ENCODE measurements at regions not wholly inside any gene's neighbourhood (a gene's known extent, or its start where the extent isn't known, plus 50 kb on each side); places are given as distances from the start of the nearest gene placed in this dataset.

- Mint-ChIP-seq H3K9me3 (no peaks in the 10 kb centered on the region), H3K4me3 (no peak overlapping the region), H3K4me1 (no peaks in the 10 kb centered on the region), H3K27me3 (peaks cover 19% of the 10 kb centered on the region), H3K27ac (no peak overlapping the region), H3K36me3 (ENCODE audit: low read depth) (no peaks in the 10 kb centered on the region)
- no peak for ATAC-seq (replicated peaks)
These were observed 154.9 kb upstream of the VLDLR start for GRCh38 chr9:2466703-2467102.

GRCh38 chr9:2469681-2470221 lies 151.8 kb upstream of the VLDLR start:
- H3K4me1 Mint-ChIP-seq = no peaks in the 10 kb centered on the region
- no peaks in the 10 kb centered on the region for H3K9me3 Mint-ChIP-seq
- peak; percentile 25 for ATAC-seq (replicated peaks)
- no peak overlapping the region for H3K27ac Mint-ChIP-seq
- no peaks in the 10 kb centered on the region for H3K36me3 Mint-ChIP-seq (ENCODE audit: low read depth)
- peaks cover 17% of the 10 kb centered on the region for H3K27me3 Mint-ChIP-seq
- no peak overlapping the region for H3K4me3 Mint-ChIP-seq

GRCh38 chr9:2473681-2474080 lies 147.9 kb upstream of the VLDLR start:
- no peaks in the 10 kb centered on the region for H3K9me3 Mint-ChIP-seq
- no peak overlapping the region for H3K4me3 Mint-ChIP-seq
- H3K4me1 Mint-ChIP-seq = no peaks in the 10 kb centered on the region
- H3K36me3 Mint-ChIP-seq (ENCODE audit: low read depth) = no peaks in the 10 kb centered on the region
- H3K27ac Mint-ChIP-seq = no peak overlapping the region
- H3K27me3 Mint-ChIP-seq = peaks cover 8% of the 10 kb centered on the region
- no peak for ATAC-seq (replicated peaks)

GRCh38 chr9:2477755-2478154 lies 143.8 kb upstream of the VLDLR start:
- Mint-ChIP-seq H3K4me3 (no peak overlapping the region), H3K27ac (no peak overlapping the region), H3K4me1 (no peaks in the 10 kb centered on the region), H3K27me3 (peaks cover 7% of the 10 kb centered on the region), H3K36me3 (ENCODE audit: low read depth) (no peaks in the 10 kb centered on the region), H3K9me3 (no peaks in the 10 kb centered on the region)
- no peak for ATAC-seq (replicated peaks)

- no peaks in the 10 kb centered on the region for H3K9me3 Mint-ChIP-seq
- H3K4me3 Mint-ChIP-seq = no peak overlapping the region
- H3K4me1 Mint-ChIP-seq = no peaks in the 10 kb centered on the region
- peaks cover 12% of the 10 kb centered on the region for H3K27me3 Mint-ChIP-seq
- no peak for ATAC-seq (replicated peaks)
- no peak overlapping the region for H3K27ac Mint-ChIP-seq
- no peaks in the 10 kb centered on the region for H3K36me3 Mint-ChIP-seq (ENCODE audit: low read depth)
These were observed 143.2 kb upstream of the VLDLR start for GRCh38 chr9:2478421-2478820.

- Mint-ChIP-seq H3K4me1 (no peaks in the 10 kb centered on the region), H3K9me3 (no peaks in the 10 kb centered on the region), H3K4me3 (no peak overlapping the region), H3K36me3 (ENCODE audit: low read depth) (no peaks in the 10 kb centered on the region), H3K27me3 (peaks cover 13% of the 10 kb centered on the region), H3K27ac (no peak overlapping the region)
- no peak for ATAC-seq (replicated peaks)
These were observed 142.5 kb upstream of the VLDLR start for GRCh38 chr9:2479056-2479565.

GRCh38 chr9:2480255-2480837 lies 141.2 kb upstream of the VLDLR start:
- no peak overlapping the region for H3K27ac Mint-ChIP-seq
- no peak overlapping the region for H3K4me3 Mint-ChIP-seq
- H3K27me3 Mint-ChIP-seq = peaks cover 15% of the 10 kb centered on the region
- H3K9me3 Mint-ChIP-seq = no peaks in the 10 kb centered on the region
- no peaks in the 10 kb centered on the region for H3K36me3 Mint-ChIP-seq (ENCODE audit: low read depth)
- no peaks in the 10 kb centered on the region for H3K4me1 Mint-ChIP-seq
- ATAC-seq (replicated peaks) = no peak

GRCh38 chr9:2481216-2481615 lies 140.4 kb upstream of the VLDLR start:
- ATAC-seq (replicated peaks) = no peak
- H3K27ac Mint-ChIP-seq = no peak overlapping the region

GRCh38 chr9:2486988-2487387 lies 134.6 kb upstream of the VLDLR start:
- no peak overlapping the region for H3K27ac Mint-ChIP-seq
- H3K4me1 Mint-ChIP-seq = no peaks in the 10 kb centered on the region

More at GRCh38 chr9:2481216-2481615, 140.4 kb upstream of the VLDLR start:
- Mint-ChIP-seq H3K4me3 (no peak overlapping the region), H3K9me3 (no peaks in the 10 kb centered on the region), H3K36me3 (ENCODE audit: low read depth) (no peaks in the 10 kb centered on the region), H3K4me1 (no peaks in the 10 kb centered on the region), H3K27me3 (peaks cover 13% of the 10 kb centered on the region)

GRCh38 chr9:2489838-2490314 lies 131.7 kb upstream of the VLDLR start:
- no peaks in the 10 kb centered on the region for H3K27me3 Mint-ChIP-seq
- ATAC-seq (replicated peaks) = no peak
- H3K9me3 Mint-ChIP-seq = no peaks in the 10 kb centered on the region
- H3K27ac Mint-ChIP-seq = no peak overlapping the region
- no peaks in the 10 kb centered on the region for H3K4me1 Mint-ChIP-seq
- no peaks in the 10 kb centered on the region for H3K36me3 Mint-ChIP-seq (ENCODE audit: low read depth)
- H3K4me3 Mint-ChIP-seq = no peak overlapping the region

More at GRCh38 chr9:2486988-2487387, 134.6 kb upstream of the VLDLR start:
- Mint-ChIP-seq H3K36me3 (ENCODE audit: low read depth) (no peaks in the 10 kb centered on the region), H3K9me3 (no peaks in the 10 kb centered on the region), H3K27me3 (peaks cover 13% of the 10 kb centered on the region), H3K4me3 (no peak overlapping the region)
- ATAC-seq (replicated peaks) = no peak

- H3K27ac Mint-ChIP-seq = no peak overlapping the region
- H3K27me3 Mint-ChIP-seq = no peaks in the 10 kb centered on the region
- no peaks in the 10 kb centered on the region for H3K4me1 Mint-ChIP-seq
- no peaks in the 10 kb centered on the region for H3K9me3 Mint-ChIP-seq
- ATAC-seq (replicated peaks) = no peak
- H3K36me3 Mint-ChIP-seq (ENCODE audit: low read depth) = no peaks in the 10 kb centered on the region
- no peak overlapping the region for H3K4me3 Mint-ChIP-seq
These were observed 129.4 kb upstream of the VLDLR start for GRCh38 chr9:2492161-2492560.

GRCh38 chr9:2493109-2493508 lies 128.5 kb upstream of the VLDLR start:
- Mint-ChIP-seq H3K4me3 (no peak overlapping the region), H3K9me3 (no peaks in the 10 kb centered on the region), H3K27ac (no peak overlapping the region), H3K27me3 (no peaks in the 10 kb centered on the region), H3K4me1 (no peaks in the 10 kb centered on the region), H3K36me3 (ENCODE audit: low read depth) (no peaks in the 10 kb centered on the region)
- ATAC-seq (replicated peaks) = no peak

- no peaks in the 10 kb centered on the region for H3K27me3 Mint-ChIP-seq
- H3K4me1 Mint-ChIP-seq = no peaks in the 10 kb centered on the region
- no peak for ATAC-seq (replicated peaks)
- H3K9me3 Mint-ChIP-seq = no peaks in the 10 kb centered on the region
- no peak overlapping the region for H3K27ac Mint-ChIP-seq
- H3K36me3 Mint-ChIP-seq (ENCODE audit: low read depth) = no peaks in the 10 kb centered on the region
- no peak overlapping the region for H3K4me3 Mint-ChIP-seq
These were observed 128.1 kb upstream of the VLDLR start for GRCh38 chr9:2493529-2493928.

GRCh38 chr9:2494562-2494961 lies 127.0 kb upstream of the VLDLR start:
- ATAC-seq (replicated peaks) = no peak
- Mint-ChIP-seq H3K4me1 (no peaks in the 10 kb centered on the region), H3K27ac (no peak overlapping the region), H3K4me3 (no peak overlapping the region), H3K27me3 (no peaks in the 10 kb centered on the region), H3K36me3 (ENCODE audit: low read depth) (no peaks in the 10 kb centered on the region), H3K9me3 (no peaks in the 10 kb centered on the region)

GRCh38 chr9:2495221-2496005 lies 126.2 kb upstream of the VLDLR start:
- Mint-ChIP-seq H3K27ac (no peak overlapping the region), H3K27me3 (no peaks in the 10 kb centered on the region), H3K4me3 (no peak overlapping the region), H3K9me3 (no peaks in the 10 kb centered on the region), H3K36me3 (ENCODE audit: low read depth) (no peaks in the 10 kb centered on the region), H3K4me1 (no peaks in the 10 kb centered on the region)
- ATAC-seq (replicated peaks) = no peak

Data from activated T-helper 17 cell treated with anti-CD3 and anti-CD28 coated beads, Interleukin-2, amount 50 U/mL, for 72 hours (primary cell).